ENCODE measurements at regions not wholly inside any gene's neighbourhood (a gene's known extent, or its start where the extent isn't known, plus 50 kb on each side); places are given as distances from the start of the nearest gene placed in this dataset.

DNA sequence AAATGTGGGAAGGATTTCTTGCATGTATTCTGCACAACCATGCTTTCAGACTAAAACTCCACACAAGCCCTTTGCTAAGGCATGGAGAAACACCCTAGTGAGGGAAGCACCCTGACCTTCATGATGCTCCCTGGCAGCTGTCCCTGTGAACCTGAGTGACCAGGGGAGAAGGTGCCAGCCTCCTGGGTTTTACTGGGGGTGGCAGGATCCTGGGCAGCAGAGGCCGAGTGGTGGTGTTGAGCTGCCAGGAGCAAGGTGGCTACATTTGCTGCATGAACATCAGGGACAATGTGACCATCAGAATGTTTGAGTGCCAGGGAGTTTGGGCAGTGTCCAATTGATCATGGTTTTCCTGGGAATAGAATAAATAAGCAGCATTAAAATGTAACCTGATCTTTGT, 437.9 kb downstream of the TCERG1L start:
- Histone ChIP-seq H3K36me3 (no peaks in the 10 kb centered on the region), H3K27ac (no peak overlapping the region), H3K9me3 (ENCODE audit: low read depth) (no peaks in the 10 kb centered on the region), H3K4me1 (ENCODE audit: low read depth) (no peaks in the 10 kb centered on the region), H3K4me3 (no peak overlapping the region), H3K27me3 (no peaks in the 10 kb centered on the region)
- TF ChIP-seq, protein P1, sequence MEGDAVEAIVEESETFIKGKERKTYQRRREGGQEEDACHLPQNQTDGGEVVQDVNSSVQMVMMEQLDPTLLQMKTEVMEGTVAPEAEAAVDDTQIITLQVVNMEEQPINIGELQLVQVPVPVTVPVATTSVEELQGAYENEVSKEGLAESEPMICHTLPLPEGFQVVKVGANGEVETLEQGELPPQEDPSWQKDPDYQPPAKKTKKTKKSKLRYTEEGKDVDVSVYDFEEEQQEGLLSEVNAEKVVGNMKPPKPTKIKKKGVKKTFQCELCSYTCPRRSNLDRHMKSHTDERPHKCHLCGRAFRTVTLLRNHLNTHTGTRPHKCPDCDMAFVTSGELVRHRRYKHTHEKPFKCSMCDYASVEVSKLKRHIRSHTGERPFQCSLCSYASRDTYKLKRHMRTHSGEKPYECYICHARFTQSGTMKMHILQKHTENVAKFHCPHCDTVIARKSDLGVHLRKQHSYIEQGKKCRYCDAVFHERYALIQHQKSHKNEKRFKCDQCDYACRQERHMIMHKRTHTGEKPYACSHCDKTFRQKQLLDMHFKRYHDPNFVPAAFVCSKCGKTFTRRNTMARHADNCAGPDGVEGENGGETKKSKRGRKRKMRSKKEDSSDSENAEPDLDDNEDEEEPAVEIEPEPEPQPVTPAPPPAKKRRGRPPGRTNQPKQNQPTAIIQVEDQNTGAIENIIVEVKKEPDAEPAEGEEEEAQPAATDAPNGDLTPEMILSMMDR (IDR thresholded peaks at IDR 0.05; ENCODE audit: low read depth, low read length) = no peak
- no peak for DNase-seq (ENCODE audit: low read depth in 1 of 2, low spot score in 1 of 2)

DNA sequence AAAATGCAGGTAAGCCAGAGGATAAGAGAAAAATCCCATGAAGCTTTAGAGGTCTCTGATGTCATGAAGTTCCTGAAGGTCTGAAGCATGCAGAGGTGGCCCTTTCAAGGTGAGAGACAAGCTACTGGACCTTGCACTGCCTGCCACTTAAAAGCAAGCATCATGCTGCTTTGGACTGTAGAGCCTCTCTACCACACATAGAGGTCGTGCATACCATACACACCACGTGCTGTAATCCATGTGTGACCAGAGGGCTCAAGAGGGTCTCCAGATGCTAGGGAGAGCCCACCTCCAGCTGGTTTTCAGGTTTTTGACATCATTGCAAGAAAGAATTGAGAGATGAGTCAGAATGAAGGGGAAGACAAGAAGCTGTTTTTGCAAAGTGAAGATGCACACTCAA, 436.4 kb downstream of the TCERG1L start:
- Histone ChIP-seq H3K36me3 (no peaks in the 10 kb centered on the region), H3K4me3 (no peak overlapping the region), H3K27ac (no peak overlapping the region), H3K27me3 (no peaks in the 10 kb centered on the region), H3K9me3 (ENCODE audit: low read depth) (no peaks in the 10 kb centered on the region), H3K4me1 (ENCODE audit: low read depth) (no peaks in the 10 kb centered on the region)
- DNase-seq (ENCODE audit: low read depth in 1 of 2, low spot score in 1 of 2) = no peak
- TF ChIP-seq, protein P1 (IDR thresholded peaks at IDR 0.05; ENCODE audit: low read depth, low read length) = no peak

DNA sequence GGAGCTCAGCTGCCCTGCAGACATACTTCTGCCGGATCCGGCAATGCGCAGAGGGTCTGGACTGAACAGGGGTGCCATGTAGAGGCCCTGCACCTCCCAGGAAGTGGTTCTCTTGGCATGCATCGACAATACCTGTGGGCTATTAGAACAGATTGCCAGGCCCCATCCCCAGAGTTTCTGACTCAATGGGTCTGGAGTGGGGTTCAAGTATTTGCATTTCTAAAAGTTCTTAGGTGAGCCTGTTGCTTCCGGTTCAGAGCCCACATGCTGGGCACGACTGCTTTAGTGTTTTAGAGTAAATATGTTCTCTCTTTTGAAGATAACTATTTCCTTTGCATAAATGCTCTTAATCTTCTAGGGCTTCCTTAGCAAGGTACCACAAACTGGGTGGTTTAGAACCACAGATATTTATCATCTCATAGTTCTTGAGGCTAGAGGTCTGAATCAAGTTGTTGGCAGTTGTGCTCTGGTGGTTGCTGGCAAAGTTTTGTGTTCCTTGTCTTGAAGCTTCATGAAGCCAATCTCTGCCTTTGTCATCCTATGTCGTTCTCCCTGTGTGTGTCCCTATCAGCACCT, 435.5 kb downstream of the TCERG1L start:
- Histone ChIP-seq H3K9me3 (ENCODE audit: low read depth) (no peaks in the 10 kb centered on the region), H3K4me1 (ENCODE audit: low read depth) (no peaks in the 10 kb centered on the region), H3K27ac (no peak overlapping the region), H3K27me3 (no peaks in the 10 kb centered on the region), H3K36me3 (no peaks in the 10 kb centered on the region), H3K4me3 (no peak overlapping the region)
- no peak for DNase-seq (ENCODE audit: low read depth in 1 of 2, low spot score in 1 of 2)
- TF ChIP-seq, protein P1 (IDR thresholded peaks at IDR 0.05; ENCODE audit: low read depth, low read length) = no peak

DNA sequence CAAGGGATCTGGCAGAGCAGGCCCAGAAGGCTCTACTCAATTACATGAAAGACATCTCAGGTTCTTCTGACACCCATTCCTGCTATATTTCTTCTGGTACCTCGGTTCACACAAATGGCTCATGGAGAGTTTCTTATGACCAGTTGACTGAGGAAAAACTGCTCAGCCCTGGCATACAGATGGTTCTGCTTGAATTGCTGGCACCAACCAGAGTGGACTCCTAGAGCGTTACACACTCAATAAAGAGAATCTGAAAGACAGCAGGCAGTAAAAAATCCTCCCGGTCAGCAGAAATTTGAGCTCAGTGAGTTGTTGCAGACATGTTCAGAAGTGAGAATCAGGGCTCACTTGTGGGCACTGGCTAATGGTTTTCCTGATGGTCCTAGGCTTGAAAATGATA, 434.4 kb downstream of the TCERG1L start:
- no peaks in the 10 kb centered on the region for H3K4me1 ChIP-seq (ENCODE audit: low read depth)
- H3K27me3 ChIP-seq = no peaks in the 10 kb centered on the region
- DNase-seq (ENCODE audit: low read depth in 1 of 2, low spot score in 1 of 2) = no peak
- H3K4me3 ChIP-seq = no peak overlapping the region
- TF ChIP-seq, protein P1 (IDR thresholded peaks at IDR 0.05; ENCODE audit: low read depth, low read length) = no peak
- no peaks in the 10 kb centered on the region for H3K36me3 ChIP-seq
- H3K27ac ChIP-seq = no peak overlapping the region
- H3K9me3 ChIP-seq (ENCODE audit: low read depth) = no peaks in the 10 kb centered on the region

DNA sequence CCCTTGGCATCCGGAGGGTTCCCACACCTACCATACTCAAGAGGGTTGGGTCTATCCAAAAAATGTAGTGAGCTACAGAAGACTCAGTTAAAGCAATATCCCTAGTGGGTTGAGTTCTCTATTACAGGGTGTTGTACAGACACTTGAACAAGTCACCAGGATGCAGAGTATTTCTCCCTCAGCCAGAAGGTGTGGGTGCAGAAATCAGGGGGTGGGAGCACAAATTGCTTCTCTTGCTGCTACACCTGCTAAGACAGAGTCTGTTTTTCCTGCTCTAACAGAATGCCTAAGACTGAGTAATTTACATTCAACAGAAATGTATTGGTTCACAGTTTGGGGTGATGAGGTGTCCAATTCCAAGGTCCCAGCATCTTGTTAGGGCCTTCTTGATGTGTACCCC, 433.4 kb downstream of the TCERG1L start:
- Histone ChIP-seq H3K4me3 (no peak overlapping the region), H3K36me3 (no peaks in the 10 kb centered on the region), H3K27ac (no peak overlapping the region), H3K9me3 (ENCODE audit: low read depth) (no peaks in the 10 kb centered on the region), H3K27me3 (no peaks in the 10 kb centered on the region), H3K4me1 (ENCODE audit: low read depth) (no peaks in the 10 kb centered on the region)
- no peak for DNase-seq (ENCODE audit: low read depth in 1 of 2, low spot score in 1 of 2)
- TF ChIP-seq, protein P1 (IDR thresholded peaks at IDR 0.05; ENCODE audit: low read depth, low read length) = no peak

DNA sequence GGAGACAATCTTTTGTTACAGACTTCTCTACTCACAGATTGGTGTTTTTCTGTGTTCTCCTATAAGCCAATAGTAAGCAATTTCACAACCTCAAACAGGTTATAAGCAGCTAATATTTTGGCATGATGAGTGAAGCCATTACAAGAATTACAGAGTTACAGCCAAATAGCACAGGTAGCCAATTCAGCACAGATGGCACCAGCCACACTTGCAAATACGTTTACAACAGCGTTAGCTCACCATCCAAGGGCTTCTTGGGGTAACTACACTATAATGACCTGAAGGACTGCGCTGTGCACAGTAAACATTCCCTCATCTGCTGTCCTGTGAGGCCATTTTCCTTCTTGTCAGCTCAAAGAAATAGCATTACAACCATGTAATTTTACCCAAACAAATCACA, 428.6 kb downstream of the TCERG1L start:
- Histone ChIP-seq H3K36me3 (no peaks in the 10 kb centered on the region), H3K9me3 (ENCODE audit: low read depth) (no peaks in the 10 kb centered on the region), H3K27me3 (no peaks in the 10 kb centered on the region), H3K4me1 (ENCODE audit: low read depth) (no peaks in the 10 kb centered on the region), H3K27ac (no peak overlapping the region), H3K4me3 (no peak overlapping the region)
- TF ChIP-seq, protein P1 (IDR thresholded peaks at IDR 0.05; ENCODE audit: low read depth, low read length) = no peak
- DNase-seq (ENCODE audit: low read depth in 1 of 2, low spot score in 1 of 2) = no peak
